HL-60 (cell line): ENCODE measurements at regions not wholly inside any gene's neighbourhood (a gene's known extent, or its start where the extent isn't known, plus 50 kb on each side); places are given as distances from the start of the nearest gene placed in this dataset.

Source experiments
- DNase-seq, 2 experiments: peaks; one replicate each; pipeline ENCODE4 v3.0.0-alpha.2; 2010 to 2020; ENCODE audit warnings: low read depth in 1 of 2, low spot score in 1 of 2
- H3K27ac ChIP-seq: fragments of 250-450 bp; sonication (Bioruptor Pico); replicated peaks from 2 replicates; pipeline ENCODE4 v1.5.1; 2020; ENCODE audit warnings: mild to moderate bottlenecking, moderate library complexity
- H3K27me3 ChIP-seq: fragments of 250-450 bp; sonication (Bioruptor Pico); 2 replicates; pipeline ENCODE4 v1.5.1; 2021; ENCODE audit warnings: mild to moderate bottlenecking, moderate library complexity; ENCODE audit not compliant: insufficient read depth, poor library complexity, severe bottlenecking
- H3K4me3 ChIP-seq: replicated peaks from 2 replicates; pipeline ENCODE4 v1.5.1; 2011; ENCODE audit warnings: mild to moderate bottlenecking, control low read depth, low read length; ENCODE audit not compliant: insufficient read depth
- CTCF ChIP-seq: IDR thresholded peaks from one replicate; pipeline ENCODE4 v1.5.1; 2011; ENCODE audit warnings: low read length, control low read depth, inconsistent platforms; ENCODE audit not compliant: insufficient read depth
- GABPA ChIP-seq: IDR thresholded peaks from 2 replicates; pipeline ENCODE4 v1.6.1; 2012; ENCODE audit warnings: low read depth
- POLR2AphosphoS5 ChIP-seq: IDR thresholded peaks from 2 replicates; pipeline ENCODE4 v1.6.1; 2012; ENCODE audit warnings: low read depth
- REST ChIP-seq: IDR thresholded peaks from 2 replicates; pipeline ENCODE4 v1.6.1; 2012; ENCODE audit warnings: low read depth; ENCODE audit not compliant: insufficient replicate concordance
- SPI1 ChIP-seq: IDR thresholded peaks from 2 replicates; pipeline ENCODE4 v1.6.1; 2012; ENCODE audit warnings: low read depth, mild to moderate bottlenecking, borderline replicate concordance

DNA sequence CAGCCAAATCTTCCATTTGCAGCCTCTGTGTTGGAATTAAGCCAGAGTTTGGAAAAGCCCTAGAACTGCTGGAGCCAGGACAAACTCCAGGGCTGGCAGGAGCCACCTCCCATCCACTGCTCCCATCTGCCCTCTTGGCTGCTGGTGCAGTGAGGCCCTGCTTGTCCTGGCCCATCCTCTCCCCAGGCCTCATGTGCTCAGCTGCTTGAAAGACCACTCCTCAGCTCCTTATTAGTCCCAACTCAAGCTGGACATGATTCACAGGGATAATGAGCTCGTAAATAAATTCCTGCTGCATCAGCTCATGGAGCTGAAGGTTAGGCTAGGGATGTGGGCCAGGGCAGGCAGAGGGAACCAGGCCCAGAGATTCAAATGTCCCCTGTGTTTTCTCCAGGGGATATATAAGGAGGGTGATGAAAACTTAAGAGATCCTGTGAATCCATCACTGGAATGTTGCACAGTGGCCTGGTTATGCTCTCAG lies 282.8 kb downstream of the RPS24 start:
- H3K27me3 ChIP-seq: no peaks in the 10 kb centered on the region
- DNase-seq: no peak
- no peak overlapping the region for H3K27ac ChIP-seq
- TF ChIP-seq SPI1 (no peak), POLR2AphosphoS5 (no peak), CTCF (no peak), GABPA (no peak), REST (no peak)
- no peak overlapping the region for H3K4me3 ChIP-seq

GRCh38 chr10:78318305-78318704 lies 284.6 kb downstream of the RPS24 start:
- Histone ChIP-seq H3K4me3 (no peak overlapping the region), H3K27ac (no peak overlapping the region)
- no peak for DNase-seq

GRCh38 chr10:78319371-78319770 lies 285.7 kb downstream of the RPS24 start:
- no peak for DNase-seq
- H3K4me3 ChIP-seq: no peak overlapping the region
- H3K27me3 ChIP-seq: no peaks in the 10 kb centered on the region
- TF ChIP-seq CTCF (no peak), POLR2AphosphoS5 (0 out of 2 replicates have a peak, but pooled peaks have one; percentile 40)
- H3K27ac ChIP-seq: no peak overlapping the region

More at GRCh38 chr10:78318305-78318704, 284.6 kb downstream of the RPS24 start:
- no peaks in the 10 kb centered on the region for H3K27me3 ChIP-seq
- no peak for TF ChIP-seq REST
- TF ChIP-seq CTCF: no peak
- no peak for TF ChIP-seq POLR2AphosphoS5
- TF ChIP-seq SPI1: no peak

DNA sequence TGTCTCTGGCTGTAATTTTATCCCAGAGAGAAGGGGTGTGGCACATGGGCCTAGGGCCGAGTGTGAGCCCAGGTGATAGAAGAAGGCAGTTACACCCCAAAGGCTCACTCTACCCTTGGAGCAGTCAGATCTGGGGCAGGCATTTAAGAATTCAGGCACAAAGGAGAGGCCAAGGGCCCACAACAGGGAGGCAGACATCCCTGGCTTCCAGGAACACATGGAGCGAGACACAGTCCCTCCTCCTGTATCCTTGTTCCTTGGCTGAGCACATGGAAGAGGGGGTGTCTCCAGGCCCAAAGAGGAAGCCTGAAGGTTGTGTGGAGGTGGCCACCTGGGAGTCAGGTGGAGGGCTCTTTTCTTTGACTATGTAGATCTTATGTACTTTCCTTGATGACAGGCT lies 286.2 kb downstream of the RPS24 start:
- DNase-seq: no peak
- Histone ChIP-seq H3K4me3 (no peak overlapping the region), H3K27me3 (no peaks in the 10 kb centered on the region), H3K27ac (no peak overlapping the region)
- TF ChIP-seq GABPA (no peak), POLR2AphosphoS5 (no peak), SPI1 (no peak), CTCF (no peak), REST (no peak)
